ENCODE measurements at regions not wholly inside any gene's neighbourhood (a gene's known extent, or its start where the extent isn't known, plus 50 kb on each side); places are given as distances from the start of the nearest gene placed in this dataset.

DNA sequence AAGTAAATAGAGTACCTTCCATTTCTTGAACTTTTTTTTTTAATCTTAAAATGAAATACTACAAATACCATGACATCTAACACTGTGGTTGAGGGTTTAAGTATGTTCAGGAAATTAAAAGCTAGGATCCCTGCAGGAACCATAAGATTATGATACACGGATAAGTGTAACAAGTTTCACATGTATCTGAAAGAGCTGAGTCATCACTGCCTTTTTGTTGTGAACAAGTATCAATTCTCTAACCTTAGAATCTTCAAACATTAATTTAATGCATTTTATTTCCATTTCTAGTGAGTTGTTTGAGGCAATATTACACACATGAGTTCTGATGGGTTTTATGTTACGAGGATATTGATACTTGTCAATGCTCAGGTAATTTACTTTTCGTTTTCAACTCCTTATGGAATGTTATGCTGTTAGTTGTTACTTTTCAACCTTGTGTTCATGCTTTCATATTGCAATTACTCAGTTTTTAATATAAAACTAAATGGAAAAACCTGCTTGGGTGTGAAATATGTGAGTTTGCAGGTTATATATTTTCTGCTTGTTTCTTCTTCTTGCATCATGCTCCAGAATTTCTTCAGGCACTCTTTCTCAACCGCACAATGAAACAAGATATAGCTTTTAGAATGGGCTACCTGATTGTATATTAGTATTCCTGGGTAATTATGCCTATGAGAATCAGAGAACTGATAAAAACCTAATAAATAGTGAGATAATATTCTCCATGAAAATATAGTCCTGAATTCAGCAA is 361.3 kb upstream of the MTNR1B start:
- ChIA-PET POLR2A (ENCODE audit: partially characterized antibody) (no interaction called here), CTCF (ENCODE audit: partially characterized antibody) (interaction anchor here (0.6 to 1.3 kb wide), 5 partner anchors 8 to 268 kb away, joined by 3 to 5 read pairs (median 4); no protein-coding TSS in a partner anchor)
- Histone ChIP-seq H2BK5ac (ENCODE audit: low read depth, low read length) (no peak overlapping the region), H3K4me1 (replicated peaks in 1 of 4; ENCODE audit: control insufficient read depth in 3 of 4, insufficient read depth in 4 of 4, low read length in 3 of 4) (no peaks in the 10 kb centered on the region), H2BK20ac (ENCODE audit: low read length) (no peak overlapping the region), H2AFZ (ENCODE audit: low read length) (no peak overlapping the region), H3K27me3 (replicated peaks in 1 of 4; ENCODE audit: control insufficient read depth in 3 of 4, extremely low read depth in 1 of 4, insufficient read depth in 3 of 4, low read length in 3 of 4) (no peaks in the 10 kb centered on the region), H3K4me2 (ENCODE audit: insufficient read depth in 1 of 2, low read depth in 2 of 2, low read length in 2 of 2) (no peak overlapping the region), H3K4ac (replicated peaks; ENCODE audit: insufficient read length, low read depth, low read length) (no peak overlapping the region), H2BK12ac (ENCODE audit: low read depth, low read length) (no peak overlapping the region), H3K27ac (ENCODE audit: low read depth, low read length) (no peak overlapping the region), H2AK5ac (ENCODE audit: low read depth, low read length) (no peak overlapping the region), H4K91ac (replicated peaks; ENCODE audit: insufficient read length, low read length) (no peak overlapping the region), H3K9me3 (ENCODE audit: insufficient read depth in 2 of 2, low read depth in 1 of 2, low read length in 1 of 2) (no peaks in the 10 kb centered on the region), H3K23me2 (ENCODE audit: low read depth, low read length) (no peaks in the 10 kb centered on the region), H3K4me3 (ENCODE audit: extremely low read depth in 1 of 4, insufficient read depth in 2 of 4, low read depth in 3 of 4, low read length in 4 of 4) (no peak overlapping the region), H3K56ac (replicated peaks; ENCODE audit: insufficient read length, low read depth, low read length) (no peak overlapping the region), H3K14ac (ENCODE audit: insufficient read length) (no peak overlapping the region), H3K9ac (replicated peaks in 1 of 4; ENCODE audit: extremely low read depth in 1 of 4, low read depth in 3 of 4, low read length in 3 of 4) (no peak overlapping the region), H3K79me2 (ENCODE audit: control insufficient read depth in 1 of 2, insufficient read depth in 2 of 2, low read length in 2 of 2) (no peaks in the 10 kb centered on the region), H4K5ac (ENCODE audit: insufficient read length, low read depth, low read length) (no peak overlapping the region), H3K23ac (ENCODE audit: insufficient read length) (no peak overlapping the region), H4K20me1 (replicated peaks in 1 of 2; ENCODE audit: control insufficient read depth in 1 of 2, insufficient read depth in 2 of 2, low read length in 2 of 2) (no peaks in the 10 kb centered on the region), H3K79me1 (ENCODE audit: low read depth, low read length) (no peaks in the 10 kb centered on the region), H2BK15ac (ENCODE audit: low read length) (no peak overlapping the region), H2BK120ac (replicated peaks; ENCODE audit: low read depth, low read length) (no peak overlapping the region), H4K8ac (ENCODE audit: extremely low read depth, insufficient read depth, low read length) (no peak overlapping the region), H3K36me3 (ENCODE audit: control insufficient read depth in 2 of 4, insufficient read depth in 4 of 4, low read length in 3 of 4) (no peaks in the 10 kb centered on the region), H3K18ac (ENCODE audit: extremely low read depth, low read length) (no peak overlapping the region)
- WGBS, 2 experiments (ENCODE audit: extremely low coverage in 1 of 2, insufficient coverage in 1 of 2, insufficient read length in 1 of 2, insufficient replicate concordance in 2 of 2, low coverage in 1 of 2, low lambda C conversion rate in 2 of 2, missing lambda C conversion rate in 1 of 2) = 85% methylated on average over 4 of the region's 4 CpGs; no CpG with 5 or more reads in 1 of the 2 experiments
- FAIRE-seq (no peak), DNase-seq (ENCODE audit: low read depth in 1 of 2, low spot score in 2 of 2) (no peak)
- no peak for TF ChIP-seq EGR1 (IDR thresholded peaks at IDR 0.05; ENCODE audit: borderline replicate concordance, low read depth, low read length)
- TF ChIP-seq MAFK (IDR thresholded peaks at IDR 0.05; ENCODE audit: low read depth, low read length) = peak; percentile 66; the same call in 1 of the 2 replicates
- TF ChIP-seq SUZ12 (IDR thresholded peaks at IDR 0.05; ENCODE audit: low read length) = no peak
- no peak for TF ChIP-seq CEBPB (IDR thresholded peaks at IDR 0.05; ENCODE audit: low read depth, low read length)
